ENCODE measurements at regions not wholly inside any gene's neighbourhood (a gene's known extent, or its start where the extent isn't known, plus 50 kb on each side); places are given as distances from the start of the nearest gene placed in this dataset.

DNA sequence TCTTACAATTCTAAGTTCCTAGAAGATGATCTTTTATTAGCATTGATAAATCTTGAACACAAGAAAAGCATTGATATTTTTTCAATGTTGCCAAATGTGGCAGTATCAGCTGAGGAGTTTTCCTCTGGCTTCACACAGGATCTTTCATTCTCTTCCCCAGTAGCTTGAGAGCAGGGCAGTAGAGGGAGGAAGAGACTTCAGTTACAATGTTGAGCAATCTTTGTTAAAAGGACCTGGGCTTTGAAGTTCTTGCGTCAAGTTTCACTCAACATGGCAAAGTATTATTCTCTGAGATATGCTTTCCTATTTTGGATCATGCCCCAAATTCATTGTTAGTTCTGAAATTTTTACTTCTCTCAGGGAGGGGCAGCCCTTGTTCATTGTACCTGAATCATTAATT lies 238.0 kb downstream of the COL12A1 start:
- Mint-ChIP-seq H3K27me3 (ENCODE audit: insufficient read depth, unreplicated experiment) (no peaks in the 10 kb centered on the region), H3K36me3 (ENCODE audit: insufficient read depth, unreplicated experiment) (peaks cover 5% of the 10 kb centered on the region), H3K4me1 (ENCODE audit: insufficient read depth, unreplicated experiment) (peaks cover 13% of the 10 kb centered on the region), H3K9me3 (ENCODE audit: unreplicated experiment) (no peaks in the 10 kb centered on the region), H3K27ac (ENCODE audit: low read depth, unreplicated experiment) (no peak overlapping the region), H3K4me3 (ENCODE audit: unreplicated experiment) (no peak overlapping the region)
- ChIA-PET POLR2A (interaction anchor here (0.6 to 1.7 kb wide), 2 partner anchors 14 to 559 kb away, joined by 3 to 6 read pairs; no protein-coding TSS in a partner anchor), CTCF (no interaction called here)
- TF ChIP-seq, protein P1, sequence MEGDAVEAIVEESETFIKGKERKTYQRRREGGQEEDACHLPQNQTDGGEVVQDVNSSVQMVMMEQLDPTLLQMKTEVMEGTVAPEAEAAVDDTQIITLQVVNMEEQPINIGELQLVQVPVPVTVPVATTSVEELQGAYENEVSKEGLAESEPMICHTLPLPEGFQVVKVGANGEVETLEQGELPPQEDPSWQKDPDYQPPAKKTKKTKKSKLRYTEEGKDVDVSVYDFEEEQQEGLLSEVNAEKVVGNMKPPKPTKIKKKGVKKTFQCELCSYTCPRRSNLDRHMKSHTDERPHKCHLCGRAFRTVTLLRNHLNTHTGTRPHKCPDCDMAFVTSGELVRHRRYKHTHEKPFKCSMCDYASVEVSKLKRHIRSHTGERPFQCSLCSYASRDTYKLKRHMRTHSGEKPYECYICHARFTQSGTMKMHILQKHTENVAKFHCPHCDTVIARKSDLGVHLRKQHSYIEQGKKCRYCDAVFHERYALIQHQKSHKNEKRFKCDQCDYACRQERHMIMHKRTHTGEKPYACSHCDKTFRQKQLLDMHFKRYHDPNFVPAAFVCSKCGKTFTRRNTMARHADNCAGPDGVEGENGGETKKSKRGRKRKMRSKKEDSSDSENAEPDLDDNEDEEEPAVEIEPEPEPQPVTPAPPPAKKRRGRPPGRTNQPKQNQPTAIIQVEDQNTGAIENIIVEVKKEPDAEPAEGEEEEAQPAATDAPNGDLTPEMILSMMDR (IDR thresholded peaks at IDR 0.05; ENCODE audit: unreplicated experiment), result no peak
- no peak for DNase-seq (ENCODE audit: unreplicated experiment)
- intact Hi-C loops (cut with micrococcal nuclease), result no loop called here
- no TSS peak for BruUV-seq (replicated peaks)

DNA sequence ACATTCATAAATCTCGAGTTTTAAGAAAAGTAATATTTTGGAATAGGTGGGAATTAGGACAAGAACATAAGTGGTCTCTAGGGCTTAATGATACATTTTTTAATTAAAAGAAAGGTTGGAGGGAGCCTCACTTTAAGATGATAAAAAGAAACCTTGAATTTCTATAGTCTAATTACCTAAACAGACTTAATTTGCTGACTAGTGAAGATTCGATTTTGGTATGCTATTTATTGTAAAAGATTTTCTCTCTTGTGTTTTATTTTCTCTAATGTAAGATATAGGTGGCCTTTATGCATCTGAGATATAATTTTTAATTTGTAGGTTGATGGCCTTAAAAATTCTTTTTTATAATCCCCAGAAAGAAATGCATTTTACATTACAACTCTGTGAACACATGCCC lies 239.1 kb downstream of the COL12A1 start:
- no peak overlapping the region for H3K4me3 Mint-ChIP-seq (ENCODE audit: unreplicated experiment)
- BruUV-seq (replicated peaks), result no TSS peak
- POLR2A ChIA-PET, result interaction anchor here (1.2 kb wide), 1 partner anchor 13 kb away, joined by 3 read pairs; no protein-coding TSS in a partner anchor
- no peak overlapping the region for H3K27ac Mint-ChIP-seq (ENCODE audit: low read depth, unreplicated experiment)
- peaks cover 12% of the 10 kb centered on the region for H3K4me1 Mint-ChIP-seq (ENCODE audit: insufficient read depth, unreplicated experiment)
- H3K27me3 Mint-ChIP-seq (ENCODE audit: insufficient read depth, unreplicated experiment), result no peaks in the 10 kb centered on the region
- intact Hi-C loops (cut with micrococcal nuclease), result no loop called here
- no peak for DNase-seq (ENCODE audit: unreplicated experiment)
- peaks cover 5% of the 10 kb centered on the region for H3K36me3 Mint-ChIP-seq (ENCODE audit: insufficient read depth, unreplicated experiment)
- TF ChIP-seq, protein P1 (IDR thresholded peaks at IDR 0.05; ENCODE audit: unreplicated experiment), result no peak
- no peaks in the 10 kb centered on the region for H3K9me3 Mint-ChIP-seq (ENCODE audit: unreplicated experiment)
- CTCF ChIA-PET, result interaction anchor here (0.6 to 0.8 kb wide), 2 partner anchors 8 to 136 kb away, joined by 3 to 4 read pairs; no protein-coding TSS in a partner anchor

DNA sequence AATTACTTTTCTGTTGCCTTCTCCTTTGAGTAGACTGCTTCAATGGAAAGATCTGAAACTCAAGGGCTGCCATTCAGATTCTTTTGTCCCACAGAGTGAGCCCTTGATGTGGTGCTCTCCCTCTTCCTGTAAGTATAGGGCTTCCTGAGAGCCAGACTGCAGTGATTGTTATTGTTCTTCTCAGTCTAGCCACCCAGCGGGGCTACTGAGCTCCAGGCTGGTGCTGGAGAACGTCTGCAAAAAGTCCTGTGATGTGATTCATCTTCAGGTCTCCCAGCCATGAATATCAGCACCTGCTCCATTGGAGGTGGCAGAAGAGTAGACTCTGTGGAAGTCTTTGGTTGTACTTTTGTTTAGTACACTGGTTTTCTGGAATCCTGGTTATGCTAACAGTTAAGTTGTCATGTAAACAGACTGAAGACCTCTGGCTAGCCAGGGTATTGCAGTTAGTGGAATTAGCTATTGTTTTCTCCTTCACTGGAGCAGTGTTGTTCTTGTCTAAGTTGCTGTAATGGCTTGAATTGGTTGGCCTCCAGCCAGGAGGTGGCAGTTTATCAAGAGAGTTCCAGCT lies 240.9 kb downstream of the COL12A1 start:
- Mint-ChIP-seq H3K9me3 (ENCODE audit: unreplicated experiment) (no peaks in the 10 kb centered on the region), H3K4me1 (ENCODE audit: insufficient read depth, unreplicated experiment) (peaks cover 9% of the 10 kb centered on the region)
- POLR2A ChIA-PET, result no interaction called here

DNA sequence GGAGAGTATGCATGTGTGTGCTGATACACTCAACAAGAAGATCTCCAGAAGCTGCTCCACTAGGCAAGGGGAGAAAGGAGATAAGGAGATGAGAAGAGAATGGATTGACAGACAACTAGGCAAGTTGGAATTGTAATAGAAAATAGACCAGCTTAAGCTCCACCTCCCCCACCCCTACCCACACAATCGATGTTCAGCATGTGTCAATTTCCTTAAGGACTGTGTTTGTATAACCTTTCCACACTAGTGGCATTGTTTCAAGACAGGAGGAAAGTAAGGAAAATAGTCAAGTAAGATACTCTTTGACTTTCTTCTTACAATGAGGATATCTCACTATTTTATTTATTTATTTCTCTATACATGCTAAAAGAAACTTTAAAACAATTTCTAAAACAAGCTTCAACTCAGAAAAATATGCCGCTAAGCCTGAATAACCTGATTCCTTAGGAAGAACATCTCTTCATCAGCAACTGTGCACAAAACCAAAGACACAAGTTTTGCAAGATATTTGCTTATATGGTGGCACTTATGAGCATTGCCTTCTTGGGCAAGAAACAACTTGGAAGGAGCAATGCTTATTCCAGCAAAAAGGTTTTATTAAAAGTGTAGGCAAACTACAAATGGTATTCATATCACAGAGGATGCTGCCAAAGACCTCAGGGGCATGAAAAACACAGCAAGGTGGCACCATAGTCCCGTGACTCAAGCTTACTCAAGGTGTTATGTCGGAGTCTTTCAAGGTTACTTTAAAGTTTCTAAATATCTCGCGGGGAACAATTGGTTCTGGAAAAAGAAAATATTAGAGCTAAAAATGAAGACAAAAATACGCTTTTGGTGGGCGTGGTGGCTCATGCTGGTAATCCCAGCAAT lies 249.1 kb downstream of the COL12A1 start:
- TF ChIP-seq, protein P1 (IDR thresholded peaks at IDR 0.05; ENCODE audit: unreplicated experiment), result no peak
- no peaks in the 10 kb centered on the region for H3K36me3 Mint-ChIP-seq (ENCODE audit: insufficient read depth, unreplicated experiment)
- ChIA-PET CTCF (interaction anchor here (0.5 kb wide), 1 partner anchor 63 kb away, joined by 3 read pairs; no protein-coding TSS in a partner anchor), POLR2A (no interaction called here)
- peaks cover 14% of the 10 kb centered on the region for H3K9me3 Mint-ChIP-seq (ENCODE audit: unreplicated experiment)
- no peak for DNase-seq (ENCODE audit: unreplicated experiment)
- H3K27me3 Mint-ChIP-seq (ENCODE audit: insufficient read depth, unreplicated experiment), result no peaks in the 10 kb centered on the region
- BruUV-seq (replicated peaks), result no TSS peak
- H3K4me3 Mint-ChIP-seq (ENCODE audit: unreplicated experiment), result no peak overlapping the region
- no peak overlapping the region for H3K27ac Mint-ChIP-seq (ENCODE audit: low read depth, unreplicated experiment)
- H3K4me1 Mint-ChIP-seq (ENCODE audit: insufficient read depth, unreplicated experiment), result no peaks in the 10 kb centered on the region
- intact Hi-C loops (cut with micrococcal nuclease), result no loop called here

More for the DNA sequence above, 240.9 kb downstream of the COL12A1 start:
- CTCF ChIA-PET, result interaction anchor here (0.7 kb wide), 1 partner anchor 492 kb away, joined by 3 read pairs; no protein-coding TSS in a partner anchor
- DNase-seq (ENCODE audit: unreplicated experiment), result no peak
- Mint-ChIP-seq H3K27ac (ENCODE audit: low read depth, unreplicated experiment) (no peak overlapping the region), H3K36me3 (ENCODE audit: insufficient read depth, unreplicated experiment) (peaks cover 5% of the 10 kb centered on the region), H3K4me3 (ENCODE audit: unreplicated experiment) (no peak overlapping the region), H3K27me3 (ENCODE audit: insufficient read depth, unreplicated experiment) (no peaks in the 10 kb centered on the region)
- TF ChIP-seq, protein P1 (IDR thresholded peaks at IDR 0.05; ENCODE audit: unreplicated experiment), result no peak
- BruUV-seq (replicated peaks), result no TSS peak
- intact Hi-C loops (cut with micrococcal nuclease), result no loop called here
